ENCODE measurements at regions not wholly inside any gene's neighbourhood (a gene's known extent, or its start where the extent isn't known, plus 50 kb on each side); places are given as distances from the start of the nearest gene placed in this dataset.
A peak's percentile ranks its signal among the peaks of the same experiment; 100 is the strongest.

DNA sequence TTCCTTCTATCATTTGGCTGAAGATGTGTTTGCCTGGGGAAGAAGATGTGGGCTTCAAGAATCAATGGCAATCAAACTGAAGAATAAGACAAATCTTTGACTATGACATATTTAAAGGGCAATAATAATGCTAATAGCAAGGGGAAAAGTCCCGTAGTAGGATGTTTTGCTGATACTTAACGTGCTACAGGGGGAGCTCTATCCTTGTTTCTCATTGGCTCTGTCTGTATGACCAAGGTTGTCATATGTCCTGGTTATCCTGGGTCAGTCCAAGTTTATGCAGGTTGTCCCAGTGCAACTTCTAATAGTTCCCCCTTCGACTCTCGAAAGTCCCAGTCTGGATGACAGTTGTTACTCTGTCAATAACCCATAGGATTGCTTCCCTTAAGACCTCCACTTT, 321.3 kb downstream of the DHX35 start:
- no peak for FAIRE-seq
- DNase-seq (ENCODE audit: low spot score in 2 of 2) = no peak

DNA sequence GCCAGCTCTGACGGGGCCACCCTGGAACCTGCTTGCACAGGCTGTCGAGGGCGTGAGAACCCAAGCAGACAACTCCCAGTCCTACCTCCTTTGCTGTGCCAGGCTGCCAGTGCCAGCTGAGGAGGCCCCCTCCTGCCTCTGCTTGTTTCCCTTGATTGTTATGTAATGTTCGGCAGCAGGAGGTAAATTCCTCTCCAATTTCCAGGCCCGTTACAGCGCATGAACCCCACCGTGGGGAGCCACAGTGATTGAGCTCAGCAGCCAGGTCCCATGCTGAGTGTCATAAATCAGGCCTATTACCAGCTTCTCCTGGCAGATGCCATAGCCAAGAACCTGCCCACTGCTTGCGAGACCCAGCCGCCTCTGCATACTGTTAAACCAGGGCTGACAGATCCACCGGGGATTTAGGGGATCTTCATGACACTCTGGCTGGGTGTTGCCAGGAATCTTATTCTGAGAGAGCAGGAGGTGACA, 320.5 kb downstream of the DHX35 start:
- DNase-seq (ENCODE audit: low spot score in 2 of 2) = no peak
- no peak for FAIRE-seq

DNA sequence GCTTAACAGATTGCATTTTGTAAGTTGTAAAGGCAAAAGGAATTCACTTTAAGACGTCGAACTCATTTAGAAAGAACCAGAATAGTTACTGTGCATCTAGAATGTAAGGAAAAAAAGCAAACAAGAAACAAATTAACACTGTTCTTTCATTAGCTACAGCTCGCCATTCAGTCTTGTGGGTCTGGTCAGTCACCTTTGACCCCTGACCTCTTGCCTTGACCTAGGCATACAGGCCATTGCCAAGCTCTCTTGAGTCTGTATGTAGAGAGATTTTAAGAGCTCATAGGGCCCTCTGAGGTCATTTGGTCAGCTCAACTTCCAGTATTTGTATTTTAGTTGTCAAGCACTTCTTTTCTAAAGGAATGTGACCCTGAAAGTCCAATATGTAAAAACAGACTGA, 318.7 kb downstream of the DHX35 start:
- DNase-seq (ENCODE audit: low spot score in 2 of 2) (no peak), FAIRE-seq (no peak)

DNA sequence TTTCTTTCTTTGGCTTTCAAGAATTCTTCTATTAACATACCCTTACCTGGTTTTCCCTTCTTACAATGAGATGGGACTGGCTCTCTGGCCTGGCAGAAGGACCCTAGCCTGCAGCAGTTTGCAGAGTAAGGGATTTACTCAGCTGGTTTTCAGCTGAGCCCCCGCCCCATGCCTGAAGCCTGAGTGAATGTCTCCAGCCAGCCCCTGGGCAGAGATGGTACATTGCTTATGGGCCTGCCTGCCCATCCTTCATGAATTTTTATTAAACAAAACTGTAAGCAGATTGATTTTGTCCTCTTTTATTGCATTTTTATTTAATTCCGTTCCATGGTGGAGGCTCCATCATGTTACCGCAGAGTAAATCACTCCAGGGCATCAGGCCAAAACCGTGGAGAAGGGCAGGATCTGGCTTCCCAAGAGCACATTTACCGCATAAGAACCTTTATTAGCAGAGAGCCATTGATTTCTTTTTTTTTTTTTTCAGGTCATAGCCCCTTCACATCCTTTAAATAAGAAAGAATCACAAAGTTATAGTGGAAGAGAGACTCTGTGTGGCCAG, 316.2 kb downstream of the DHX35 start:
- FAIRE-seq = no peak
- no peak for DNase-seq (ENCODE audit: low spot score in 2 of 2)

DNA sequence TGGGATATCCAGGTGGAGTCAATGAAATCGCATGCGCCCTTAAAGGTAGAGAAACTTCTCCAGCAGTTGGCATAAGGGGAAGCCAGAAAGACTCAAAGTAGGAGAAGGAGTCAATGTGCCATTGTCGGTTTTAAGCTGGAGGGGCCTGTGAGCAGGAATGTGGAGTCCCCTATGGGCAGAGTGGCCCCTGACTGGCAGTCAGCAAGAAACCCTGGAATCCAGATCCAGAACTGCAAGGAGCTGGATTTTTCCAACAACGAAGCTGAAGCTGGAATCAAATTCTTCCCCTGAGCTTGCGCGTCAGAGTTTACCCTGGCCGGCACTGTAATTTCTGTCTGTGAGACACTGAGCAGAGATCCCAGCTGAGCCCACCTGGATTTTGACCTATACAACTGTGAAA, 315.0 kb downstream of the DHX35 start:
- FAIRE-seq (no peak), DNase-seq (ENCODE audit: low spot score in 2 of 2) (no peak)

DNA sequence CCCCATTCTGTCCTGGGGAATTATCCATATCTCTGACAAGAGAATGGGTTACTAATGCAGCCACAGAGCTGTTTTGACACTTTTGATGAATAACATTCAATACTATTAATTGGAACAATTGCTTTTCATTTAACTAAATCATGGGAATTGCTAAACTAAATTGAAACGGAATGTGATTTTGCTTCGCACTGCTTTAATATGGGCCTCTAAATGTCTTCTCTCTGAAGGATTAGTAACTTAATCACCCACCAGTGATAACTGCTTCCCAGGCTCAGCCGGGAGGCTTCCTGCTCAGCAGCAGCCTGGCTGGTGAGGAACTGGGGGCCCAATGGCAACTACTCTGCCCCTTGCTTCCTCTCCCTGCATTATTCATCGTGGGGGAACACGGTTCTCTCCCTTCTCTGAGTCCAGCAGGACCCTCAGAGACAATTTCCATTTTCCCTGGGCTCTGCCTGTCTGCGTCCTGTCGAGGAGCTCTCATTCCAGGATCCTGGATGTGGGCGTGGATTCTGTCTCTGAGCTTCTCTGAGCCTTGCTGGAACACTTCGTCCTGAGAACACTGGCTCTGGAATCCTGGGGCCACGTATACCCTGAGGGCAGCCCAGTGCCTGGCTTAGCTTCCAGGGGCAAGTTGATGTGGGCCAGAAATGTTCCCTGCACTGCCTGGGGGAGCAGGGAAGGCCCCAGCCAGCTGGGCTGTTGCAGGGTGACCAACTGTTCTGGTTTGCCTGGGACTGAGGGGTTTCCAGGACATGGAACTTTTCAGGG, 308.9 kb downstream of the DHX35 start:
- no peak for DNase-seq (ENCODE audit: low spot score in 2 of 2)
- FAIRE-seq = no peak

DNA sequence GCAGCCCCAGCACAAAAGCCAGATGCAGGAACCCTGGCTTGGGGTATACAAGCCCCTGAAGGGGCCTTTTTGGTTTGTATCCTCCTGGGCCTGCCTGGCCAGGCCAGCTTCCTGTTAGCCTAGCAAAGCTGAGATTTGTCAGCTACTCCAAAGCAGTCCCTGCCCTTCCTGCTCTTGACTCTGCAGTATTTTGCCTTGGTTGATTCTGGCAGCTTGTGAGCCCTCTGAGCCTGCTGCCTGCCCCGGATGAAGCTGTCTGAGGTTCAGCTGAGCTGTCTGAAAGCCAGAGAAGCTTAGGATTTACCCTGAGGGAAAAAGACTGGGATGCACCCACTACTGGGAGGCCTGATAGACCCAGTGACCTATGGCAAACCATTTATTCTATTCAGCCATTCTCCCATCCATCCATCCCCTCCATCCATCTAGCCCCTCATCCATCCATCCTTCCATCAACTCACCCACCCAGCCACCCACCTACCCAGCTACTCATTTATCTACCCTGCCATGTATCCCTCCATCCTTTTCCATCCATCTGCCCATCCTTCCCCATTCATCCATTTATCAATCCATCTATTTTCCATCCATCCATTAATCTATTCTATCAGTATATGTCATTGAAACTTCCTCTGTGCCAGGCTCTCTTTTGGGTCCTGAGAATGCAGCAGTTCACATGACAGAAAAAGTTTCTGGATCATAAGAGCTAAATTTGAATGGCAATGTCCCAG, 307.5 kb downstream of the DHX35 start:
- DNase-seq (ENCODE audit: low spot score in 2 of 2) (no peak), FAIRE-seq (no peak)

DNA sequence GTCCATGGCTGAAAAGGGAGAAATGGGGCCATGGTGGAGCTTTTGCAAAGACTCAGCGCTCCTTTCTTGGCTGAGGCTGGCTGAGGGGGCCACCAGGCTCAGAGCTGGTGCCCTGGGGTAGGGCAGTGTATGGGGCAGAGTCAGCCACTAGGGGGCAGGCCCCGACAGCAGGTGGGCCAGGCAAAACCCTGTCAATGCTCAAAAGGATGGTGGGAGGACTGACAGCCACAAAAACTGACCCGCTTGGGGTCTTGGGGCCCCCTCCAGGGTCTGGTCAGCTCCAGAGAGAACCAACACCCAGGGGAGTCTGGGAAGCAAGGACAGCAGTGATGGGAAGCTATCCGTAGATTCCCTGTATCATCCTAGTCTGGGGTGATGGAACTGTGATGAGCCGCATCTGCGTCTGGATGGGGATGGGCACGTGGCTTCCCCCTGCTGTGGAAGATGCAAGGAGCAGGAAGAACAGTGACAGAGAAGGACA, 306.9 kb downstream of the DHX35 start:
- DNase-seq (ENCODE audit: low spot score in 2 of 2) (peak in 1 of 2 donors; percentile 40), FAIRE-seq (no peak)

DNA sequence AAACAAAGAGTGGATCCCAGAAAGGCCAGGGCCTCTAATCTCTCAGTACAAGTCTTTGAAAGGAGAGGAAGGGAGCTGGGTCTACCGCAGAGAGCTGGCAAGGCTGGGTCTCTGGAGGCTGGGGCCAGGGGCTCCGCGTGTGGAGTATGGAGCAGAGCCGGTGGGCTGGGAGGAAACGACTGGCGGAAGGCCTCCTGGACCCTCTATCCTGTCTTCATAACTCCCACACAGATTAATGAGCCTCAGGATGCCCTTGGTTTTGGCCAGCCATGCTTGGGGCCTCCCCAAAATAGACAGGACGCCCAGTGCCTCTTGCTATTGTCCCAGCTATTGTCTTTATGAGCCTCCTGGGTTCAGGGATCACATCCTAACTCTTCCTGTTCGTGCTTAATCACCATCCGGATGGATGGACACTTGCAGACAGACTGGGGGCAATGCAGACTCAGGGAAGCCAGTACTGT, 306.4 kb downstream of the DHX35 start:
- FAIRE-seq = no peak

DNA sequence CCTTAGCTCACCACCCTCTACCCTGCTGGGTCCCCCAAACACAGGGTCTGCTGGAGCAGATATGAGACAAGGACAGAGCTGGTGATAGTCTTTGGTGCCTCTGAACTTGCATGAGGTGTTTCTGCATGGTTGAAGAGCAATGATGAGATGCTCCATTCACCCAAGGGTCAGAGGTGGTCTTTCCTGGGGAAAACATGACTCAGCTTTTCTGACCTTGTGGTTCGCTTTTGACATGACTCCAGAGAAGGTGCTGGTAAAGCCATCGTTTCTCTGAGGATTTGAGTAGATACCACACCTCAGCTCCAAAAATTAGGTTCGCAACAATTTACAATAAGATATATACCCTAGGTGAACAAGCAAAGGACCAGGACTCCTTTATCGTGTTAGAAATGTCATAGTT, 304.8 kb downstream of the DHX35 start:
- FAIRE-seq (no peak), DNase-seq (ENCODE audit: low spot score in 2 of 2) (no peak)

More for the DNA sequence above, 306.4 kb downstream of the DHX35 start:
- no peak for DNase-seq (ENCODE audit: low spot score in 2 of 2)

DNA sequence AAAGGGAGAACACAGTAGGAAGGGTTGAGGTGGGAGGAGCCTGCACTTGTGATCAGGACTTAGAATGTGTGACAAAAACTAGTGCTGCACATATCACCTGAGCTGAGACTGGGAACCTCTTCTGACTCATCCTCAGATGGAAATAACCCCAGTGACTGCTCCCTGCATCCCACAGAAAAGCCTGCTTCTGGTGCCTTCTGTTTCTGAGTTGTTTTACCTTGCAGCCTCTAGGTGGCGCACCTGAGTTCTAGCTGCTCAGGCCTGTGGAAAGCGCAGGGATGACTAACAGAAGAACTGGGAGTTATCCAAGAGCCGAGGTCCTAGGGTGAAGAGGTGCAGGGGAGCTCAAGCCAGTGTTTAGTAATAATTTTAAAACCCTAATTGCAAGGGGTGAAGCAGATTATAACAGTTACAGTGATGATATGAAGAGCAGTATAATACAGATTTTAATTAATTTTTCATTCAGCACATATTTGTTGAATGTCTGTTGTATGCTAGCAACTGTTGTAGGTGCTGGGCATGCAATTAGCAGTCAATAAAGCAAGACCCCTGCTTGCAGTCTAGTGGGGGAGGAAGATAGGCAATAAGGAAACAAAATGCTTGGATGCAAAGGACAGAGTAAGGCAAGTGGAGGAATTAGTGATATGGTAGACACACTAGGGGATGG, 302.5 kb downstream of the DHX35 start:
- DNase-seq (ENCODE audit: low spot score in 2 of 2) (peak; percentile 5 to 68), FAIRE-seq (no peak)

DNA sequence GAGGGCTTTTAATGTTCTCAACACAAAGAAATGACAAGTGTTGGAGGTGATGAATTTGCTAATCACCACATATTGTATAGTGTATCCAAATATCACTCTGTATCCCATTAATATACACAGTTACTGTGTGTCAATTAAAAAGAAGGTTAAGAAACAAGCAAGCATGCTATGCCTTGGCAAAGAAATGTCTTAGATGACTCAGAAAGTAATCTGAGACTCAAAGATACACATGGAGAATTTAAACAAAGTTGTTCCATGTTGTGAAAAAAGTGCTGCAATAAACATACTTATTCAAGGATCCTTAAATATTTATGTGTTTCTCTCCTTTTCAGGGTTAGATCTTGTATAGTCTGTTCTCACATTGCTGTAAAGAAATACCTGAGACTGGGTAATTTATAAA, 300.9 kb downstream of the DHX35 start:
- FAIRE-seq = no peak

DNA sequence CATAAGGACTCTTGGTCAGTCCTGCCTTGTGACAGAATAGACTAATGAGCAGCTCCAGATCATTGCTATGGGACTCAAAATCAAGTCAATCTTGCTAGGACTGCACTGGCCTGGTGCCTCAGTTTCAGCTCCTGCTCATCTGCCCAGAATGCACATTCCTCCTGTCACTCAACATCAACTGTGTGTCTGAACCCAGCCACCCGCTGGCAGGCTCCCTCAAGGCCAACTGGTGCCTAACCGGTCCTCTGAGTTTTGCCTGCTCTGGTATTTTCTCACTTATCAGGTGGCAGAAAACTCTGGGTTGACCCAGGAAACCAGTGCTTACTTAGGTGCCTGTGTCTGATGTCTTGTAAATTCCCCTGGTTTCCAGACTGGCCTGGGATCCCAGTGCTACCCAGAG, 297.7 kb downstream of the DHX35 start:
- DNase-seq (ENCODE audit: low spot score in 2 of 2) (no peak), FAIRE-seq (no peak)

More for the DNA sequence above, 300.9 kb downstream of the DHX35 start:
- no peak for DNase-seq (ENCODE audit: low spot score in 2 of 2)

DNA sequence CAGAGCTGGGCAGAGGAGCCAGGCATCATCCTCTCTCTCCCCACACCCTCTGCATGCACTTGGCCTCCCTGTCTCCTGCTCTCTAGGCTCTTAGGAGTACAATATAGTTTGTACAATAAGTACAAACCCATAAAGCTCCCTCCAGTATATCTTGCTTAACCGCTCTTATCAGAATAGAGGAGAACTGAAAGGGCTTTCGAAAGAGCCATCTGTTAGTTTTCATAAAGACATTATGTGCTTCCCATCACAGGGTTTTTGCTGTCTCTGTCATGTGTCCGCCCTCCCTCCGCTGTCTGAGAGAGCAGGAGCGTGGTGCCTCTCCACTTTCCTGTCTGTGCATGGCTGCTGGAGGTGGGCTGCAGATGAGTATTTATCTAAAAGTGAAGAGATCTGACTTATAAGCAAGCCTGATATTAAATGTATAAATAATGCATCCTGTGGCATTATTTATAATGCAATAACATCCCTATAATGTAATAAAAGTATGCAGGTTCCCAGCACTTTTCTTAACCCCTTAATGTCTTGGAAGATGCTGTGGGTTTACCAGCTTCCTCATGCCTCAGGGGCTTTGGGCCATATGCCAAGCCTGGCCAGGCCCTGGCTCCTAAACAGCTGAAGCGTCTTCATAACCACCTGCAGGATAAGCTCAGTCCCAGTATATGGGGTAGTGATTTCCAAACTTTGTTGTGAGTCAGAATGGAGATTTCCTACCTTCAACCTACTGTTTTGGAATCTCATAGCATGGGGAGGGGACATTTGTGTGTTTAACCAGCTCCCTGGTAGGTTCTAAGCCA, 297.1 kb downstream of the DHX35 start:
- DNase-seq (ENCODE audit: low spot score in 2 of 2) = no peak
- FAIRE-seq = no peak

DNA sequence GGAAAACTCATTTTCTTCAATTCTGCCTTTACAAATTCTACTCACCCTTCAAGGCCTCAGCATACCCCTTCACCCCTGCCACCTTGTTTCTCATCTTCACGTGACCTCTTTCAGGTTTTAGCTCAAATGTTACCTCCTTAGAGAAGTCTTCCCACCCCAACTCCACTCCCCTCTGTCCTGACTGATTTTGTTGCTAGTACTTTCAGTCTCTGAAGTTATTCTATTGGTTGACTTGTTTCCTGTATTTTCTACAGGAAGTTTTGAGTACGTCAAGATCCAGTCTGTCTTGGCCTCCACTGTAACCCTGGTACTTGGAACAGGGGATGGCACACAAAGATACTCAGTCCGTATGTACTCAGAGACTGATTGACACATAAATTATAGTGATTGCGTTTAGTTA, 296.1 kb downstream of the DHX35 start:
- FAIRE-seq (no peak), DNase-seq (ENCODE audit: low spot score in 2 of 2) (no peak)

DNA sequence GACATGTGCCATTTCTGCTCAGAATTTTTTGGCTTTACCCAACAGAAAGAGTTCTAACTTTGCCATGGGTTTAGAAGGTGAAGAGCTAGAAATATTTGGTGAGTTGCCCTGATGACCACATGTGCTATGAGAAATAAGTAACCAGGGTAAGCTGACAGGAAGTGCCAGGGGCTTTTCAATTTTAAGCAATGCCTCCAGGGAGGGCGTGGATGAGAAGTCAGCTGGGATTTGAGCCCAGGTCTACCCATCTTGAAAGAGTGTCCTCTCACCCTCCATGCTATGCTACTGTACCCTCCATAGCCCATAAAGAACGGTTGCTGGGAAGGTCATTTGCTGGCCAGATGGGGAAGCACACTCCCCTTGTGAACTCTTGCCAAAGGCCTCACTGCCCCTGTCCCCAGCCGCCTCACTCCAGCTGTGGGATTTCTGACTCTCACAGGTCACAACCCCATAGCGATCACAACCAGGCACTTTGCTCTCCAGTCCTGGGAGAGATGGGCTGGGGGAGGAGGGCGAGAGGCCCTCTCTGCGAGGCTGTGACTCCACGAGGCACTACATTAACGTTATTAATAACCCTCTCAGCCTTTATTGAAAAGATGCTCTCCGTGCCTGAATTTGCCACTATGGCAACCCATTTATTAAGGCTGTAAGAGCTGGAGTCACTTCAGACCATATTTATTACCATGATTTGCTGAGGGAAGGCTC, 291.1 kb downstream of the DHX35 start:
- no peak for FAIRE-seq
- no peak for DNase-seq (ENCODE audit: low spot score in 2 of 2)

DNA sequence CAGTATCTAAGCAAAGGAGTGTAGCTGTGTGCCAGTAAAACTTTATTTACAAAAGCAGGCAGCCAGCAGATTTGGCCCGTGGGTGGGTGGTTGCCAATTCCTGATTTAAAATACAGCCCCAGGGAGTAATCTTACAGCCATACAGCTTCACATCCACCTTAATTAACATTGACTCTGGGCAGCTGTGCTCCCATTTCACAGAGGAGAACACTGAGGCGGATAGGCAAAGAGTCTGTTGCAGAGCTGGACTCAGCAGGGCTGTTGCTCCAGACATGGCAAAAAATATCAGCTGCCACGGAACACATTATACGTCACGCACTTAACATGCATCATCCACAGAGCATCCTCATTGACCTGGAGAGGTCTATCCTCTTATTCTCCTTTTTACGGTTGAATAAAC, 289.9 kb downstream of the DHX35 start:
- DNase-seq (ENCODE audit: low spot score in 2 of 2) = no peak
- no peak for FAIRE-seq

DNA sequence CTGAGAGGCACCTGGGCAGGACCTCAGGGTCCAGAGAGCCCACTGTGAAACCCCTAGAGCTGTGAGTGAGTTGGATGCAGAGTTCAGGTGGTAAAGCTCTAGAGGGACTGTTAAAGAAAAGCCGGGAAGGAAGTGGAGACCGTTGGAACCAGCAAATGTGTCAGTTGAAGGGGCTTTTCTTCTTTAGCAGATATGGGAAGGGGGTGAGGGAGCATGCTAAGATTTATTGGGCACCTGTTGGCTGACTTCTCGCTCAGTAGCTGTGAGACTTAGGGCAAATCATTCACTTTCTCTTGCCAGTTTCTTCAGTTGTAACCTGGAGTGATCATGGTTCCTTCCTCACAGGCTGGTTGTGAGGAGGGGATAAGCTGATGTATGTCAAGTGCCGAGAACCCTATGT, 287.7 kb downstream of the DHX35 start:
- DNase-seq (ENCODE audit: low spot score in 2 of 2) (no peak), FAIRE-seq (no peak)

DNA sequence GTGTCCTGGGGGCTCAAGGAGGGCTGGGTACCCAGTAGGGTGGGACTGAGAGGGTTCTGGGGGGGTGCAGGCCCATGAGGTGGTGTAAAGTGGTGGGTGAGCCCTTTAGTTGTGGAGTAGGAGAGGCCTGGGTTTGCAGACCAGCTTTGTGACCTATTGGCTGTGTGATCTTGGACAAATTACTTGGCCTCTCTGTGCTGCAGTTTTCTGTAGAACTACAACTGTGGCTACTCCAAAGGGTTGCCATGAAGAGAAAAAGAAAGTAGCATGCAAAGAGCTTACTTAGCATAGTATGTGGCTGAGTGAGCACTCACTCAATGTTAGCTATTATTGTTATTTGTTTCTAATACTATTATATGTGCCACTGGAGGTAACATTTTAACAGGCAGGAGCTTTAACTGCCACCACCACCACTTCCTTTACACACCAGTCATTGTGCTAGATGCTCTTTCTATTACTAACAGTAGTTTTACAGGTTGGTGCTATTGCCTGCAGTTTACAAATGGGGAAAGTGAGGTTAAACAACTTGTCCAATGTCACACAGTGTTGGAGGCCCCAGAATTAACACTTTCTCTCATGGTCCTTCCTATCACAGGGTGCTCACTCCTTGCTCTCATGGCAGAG, 286.8 kb downstream of the DHX35 start:
- FAIRE-seq (no peak), DNase-seq (ENCODE audit: low spot score in 2 of 2) (no peak)
